Endothelial cell (in vitro differentiated cells): ENCODE measurements at regions not wholly inside any gene's neighbourhood (a gene's known extent, or its start where the extent isn't known, plus 50 kb on each side); places are given as distances from the start of the nearest gene placed in this dataset.

ENCODE experiments used
- DNase-seq: peaks from one replicate; pipeline ENCODE4 v3.0.0; 2021; ENCODE audit warnings: low spot score
- H3K27ac Mint-ChIP-seq: one replicate; pipeline ENCODE4 v1.8.0; 2021; ENCODE audit warnings: mixed read lengths, inconsistent platforms; ENCODE audit not compliant: unreplicated experiment
- H3K27me3 Mint-ChIP-seq: one replicate; pipeline ENCODE4 v1.8.0; 2021; ENCODE audit warnings: mild to moderate bottlenecking, moderate library complexity, mixed read lengths, inconsistent platforms; ENCODE audit not compliant: unreplicated experiment
- H3K36me3 Mint-ChIP-seq: one replicate; pipeline ENCODE4 v1.8.0; 2021; ENCODE audit warnings: mild to moderate bottlenecking, low read depth, mixed read lengths, inconsistent platforms; ENCODE audit not compliant: unreplicated experiment
- H3K4me1 Mint-ChIP-seq: one replicate; pipeline ENCODE4 v1.8.0; 2021; ENCODE audit warnings: mild to moderate bottlenecking, mixed read lengths, inconsistent platforms; ENCODE audit not compliant: unreplicated experiment
- H3K4me3 Mint-ChIP-seq: one replicate; pipeline ENCODE4 v1.8.0; 2021; ENCODE audit warnings: mild to moderate bottlenecking, mixed read lengths, inconsistent platforms; ENCODE audit not compliant: unreplicated experiment
- H3K9me3 Mint-ChIP-seq: one replicate; pipeline ENCODE4 v1.8.0; 2021; ENCODE audit warnings: mixed read lengths, inconsistent platforms; ENCODE audit not compliant: unreplicated experiment
- CTCF ChIP-seq: fragments of 200-600 bp; sonication (generic); IDR thresholded peaks from one replicate; pipeline ENCODE4 v1.5.0; 2021; ENCODE audit warnings: antibody characterized with exemption; ENCODE audit not compliant: unreplicated experiment

- DNase-seq = no peak
- peaks cover 6% of the 10 kb centered on the region for H3K36me3 Mint-ChIP-seq
- no peak for TF ChIP-seq CTCF
- peaks cover 38% of the 10 kb centered on the region for H3K4me1 Mint-ChIP-seq
- H3K4me3 Mint-ChIP-seq = no peak overlapping the region
- H3K9me3 Mint-ChIP-seq = no peaks in the 10 kb centered on the region
- H3K27ac Mint-ChIP-seq = no peak overlapping the region
- peaks cover 2% of the 10 kb centered on the region for H3K27me3 Mint-ChIP-seq
Observed at GRCh38 chr15:95370291-95370690, 960.2 kb upstream of the NR2F2 start.

- H3K4me3 Mint-ChIP-seq = no peak overlapping the region
- H3K36me3 Mint-ChIP-seq = no peaks in the 10 kb centered on the region
- no peak overlapping the region for H3K27ac Mint-ChIP-seq
- TF ChIP-seq CTCF = no peak
- H3K27me3 Mint-ChIP-seq = no peaks in the 10 kb centered on the region
- no peak for DNase-seq
- peaks cover 25% of the 10 kb centered on the region for H3K4me1 Mint-ChIP-seq
- H3K9me3 Mint-ChIP-seq = no peaks in the 10 kb centered on the region
Observed at GRCh38 chr15:95371664-95372063, 958.8 kb upstream of the NR2F2 start.

- H3K4me3 Mint-ChIP-seq = no peak overlapping the region
- DNase-seq = no peak
- H3K36me3 Mint-ChIP-seq = no peaks in the 10 kb centered on the region
- H3K9me3 Mint-ChIP-seq = no peaks in the 10 kb centered on the region
- H3K27me3 Mint-ChIP-seq = no peaks in the 10 kb centered on the region
- no peak for TF ChIP-seq CTCF
- no peaks in the 10 kb centered on the region for H3K4me1 Mint-ChIP-seq
- H3K27ac Mint-ChIP-seq = no peak overlapping the region
Observed at GRCh38 chr15:95375281-95375680, 955.2 kb upstream of the NR2F2 start.

- no peak overlapping the region for H3K27ac Mint-ChIP-seq
- no peak for TF ChIP-seq CTCF
- H3K4me1 Mint-ChIP-seq = no peaks in the 10 kb centered on the region
- H3K9me3 Mint-ChIP-seq = no peaks in the 10 kb centered on the region
- H3K36me3 Mint-ChIP-seq = no peaks in the 10 kb centered on the region
- H3K4me3 Mint-ChIP-seq = no peak overlapping the region
- DNase-seq = no peak
- no peaks in the 10 kb centered on the region for H3K27me3 Mint-ChIP-seq
Observed at GRCh38 chr15:95377258-95377852, 953.1 kb upstream of the NR2F2 start.

GRCh38 chr15:95394186-95395067 is 936.1 kb upstream of the NR2F2 start:
- peaks cover 2% of the 10 kb centered on the region for H3K27me3 Mint-ChIP-seq
- H3K27ac Mint-ChIP-seq = no peak overlapping the region
- no peak for DNase-seq
- no peaks in the 10 kb centered on the region for H3K4me1 Mint-ChIP-seq
- no peaks in the 10 kb centered on the region for H3K9me3 Mint-ChIP-seq
- TF ChIP-seq CTCF = no peak
- H3K4me3 Mint-ChIP-seq = no peak overlapping the region
- H3K36me3 Mint-ChIP-seq = no peaks in the 10 kb centered on the region
